HG03060 (cell line): ENCODE measurements at regions not wholly inside any gene's neighbourhood (a gene's known extent, or its start where the extent isn't known, plus 50 kb on each side); places are given as distances from the start of the nearest gene placed in this dataset.
"Not testable (repeated sequence)": the region's sequence is repeated elsewhere in the genome, so short reads cannot be mapped to it uniquely, and the experiment has no call there.

Source experiments
- ATAC-seq: cut with Tn5 transposase; IDR thresholded peaks from one replicate; pipeline ENCODE4 v1.9.1; 2021; ENCODE audit warnings: low read depth, moderate number of reproducible peaks; ENCODE audit not compliant: unreplicated experiment

GRCh38 chr13:90493667-90494066 lies 853.8 kb upstream of the MIR17HG start:
- no peak for ATAC-seq

- not testable (repeated sequence) for ATAC-seq
Measured at GRCh38 chr13:90494849-90495248, 852.6 kb upstream of the MIR17HG start.

DNA sequence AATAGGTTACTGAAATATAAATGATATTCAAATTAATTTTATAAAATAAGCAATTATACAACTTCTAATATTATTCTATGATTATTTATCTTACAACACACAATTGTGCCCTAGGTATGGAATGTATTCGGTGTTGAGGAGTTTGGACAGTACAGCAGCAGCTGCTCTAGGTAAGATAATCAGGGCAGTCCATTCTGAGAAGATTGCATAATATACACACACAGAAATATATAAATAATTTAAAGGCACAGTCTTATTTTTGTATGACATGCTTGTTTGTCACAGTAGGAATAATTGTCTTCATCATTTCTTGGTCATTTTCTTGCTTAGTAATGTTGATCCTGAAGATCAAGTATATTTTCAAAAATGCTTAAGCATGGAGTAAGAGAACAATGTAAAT lies 849.4 kb upstream of the MIR17HG start:
- no peak for ATAC-seq

GRCh38 chr13:90498816-90499215 lies 848.7 kb upstream of the MIR17HG start:
- ATAC-seq: no peak

- no peak for ATAC-seq
Measured at GRCh38 chr13:90500569-90500968, 846.9 kb upstream of the MIR17HG start.

GRCh38 chr13:90502153-90502552 lies 845.3 kb upstream of the MIR17HG start:
- ATAC-seq: no peak

GRCh38 chr13:90502762-90503161 lies 844.7 kb upstream of the MIR17HG start:
- ATAC-seq: no peak

GRCh38 chr13:90510319-90510718 lies 837.2 kb upstream of the MIR17HG start:
- ATAC-seq: no peak

- no peak for ATAC-seq
Measured at GRCh38 chr13:90511903-90512302, 835.6 kb upstream of the MIR17HG start.

GRCh38 chr13:90514712-90515111 lies 832.8 kb upstream of the MIR17HG start:
- ATAC-seq: not testable (repeated sequence)

DNA sequence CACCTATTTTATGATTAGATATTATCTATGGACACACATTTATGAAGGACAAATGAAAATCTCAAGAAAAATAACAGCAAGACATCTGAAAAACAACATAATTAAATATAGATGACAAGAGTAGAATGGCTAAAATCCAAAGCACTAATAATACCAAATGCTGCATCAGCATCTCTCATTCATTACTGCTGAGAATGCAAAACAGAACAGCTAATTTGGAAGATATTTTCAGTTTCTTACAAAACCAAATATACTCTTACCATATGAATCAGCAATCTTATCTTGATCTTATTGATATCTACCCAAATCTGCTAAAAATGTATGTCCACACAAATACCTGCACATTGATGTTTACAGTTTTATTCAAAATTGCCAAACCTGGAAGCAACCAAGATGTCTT lies 829.1 kb upstream of the MIR17HG start:
- ATAC-seq: no peak

- no peak for ATAC-seq
Measured at GRCh38 chr13:90519157-90519556, 828.3 kb upstream of the MIR17HG start.

- ATAC-seq: no peak
Measured at GRCh38 chr13:90526711-90527110, 820.8 kb upstream of the MIR17HG start.

GRCh38 chr13:90531744-90532143 lies 815.7 kb upstream of the MIR17HG start:
- no peak for ATAC-seq

DNA sequence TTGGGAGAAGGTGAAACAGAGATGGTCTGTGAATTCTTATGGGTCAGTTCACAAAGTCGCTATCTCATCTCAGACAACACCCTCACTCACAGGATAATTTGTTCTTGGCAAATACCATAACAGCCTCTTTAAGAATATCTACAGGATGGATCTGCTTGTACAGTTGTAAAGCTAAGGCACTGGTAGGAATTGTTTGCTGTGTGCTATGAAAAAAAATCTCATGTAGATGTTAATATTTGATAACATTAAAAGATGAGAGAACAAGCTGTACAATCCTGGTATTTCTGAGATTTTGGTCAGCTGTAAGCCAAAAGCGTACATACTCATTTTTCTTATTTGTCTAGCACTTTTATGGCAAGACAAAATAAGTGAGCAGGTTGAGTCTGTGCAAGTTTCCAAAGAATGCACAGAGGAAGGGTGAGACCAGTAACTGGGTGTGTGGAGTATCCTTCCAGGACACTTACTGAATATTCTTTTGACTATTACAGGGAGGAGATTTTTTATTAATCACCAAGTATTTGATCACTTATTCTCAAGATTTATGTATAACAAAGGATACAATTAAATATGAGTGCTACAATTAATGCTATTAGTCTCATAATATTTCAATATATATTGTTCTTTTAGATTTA lies 814.5 kb upstream of the MIR17HG start:
- no peak for ATAC-seq

DNA sequence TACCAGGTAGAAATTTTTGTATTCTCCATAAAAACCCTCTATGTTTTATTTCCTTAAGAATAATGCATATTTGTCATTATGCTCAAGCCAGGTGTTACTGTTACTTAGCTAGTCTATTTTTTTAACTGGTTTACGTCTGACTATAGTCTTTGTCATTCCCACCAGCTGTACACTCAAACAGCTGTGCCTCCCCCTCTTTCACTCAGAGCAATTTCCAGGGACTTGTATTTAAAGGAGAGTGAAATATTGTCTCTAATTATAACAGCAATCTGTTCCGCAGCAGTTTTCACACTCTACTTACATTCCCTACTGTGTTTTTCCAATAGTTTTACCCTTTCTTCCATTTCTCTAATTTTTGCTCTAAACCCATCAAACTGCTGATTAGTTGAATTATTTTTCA lies 813.6 kb upstream of the MIR17HG start:
- no peak for ATAC-seq

DNA sequence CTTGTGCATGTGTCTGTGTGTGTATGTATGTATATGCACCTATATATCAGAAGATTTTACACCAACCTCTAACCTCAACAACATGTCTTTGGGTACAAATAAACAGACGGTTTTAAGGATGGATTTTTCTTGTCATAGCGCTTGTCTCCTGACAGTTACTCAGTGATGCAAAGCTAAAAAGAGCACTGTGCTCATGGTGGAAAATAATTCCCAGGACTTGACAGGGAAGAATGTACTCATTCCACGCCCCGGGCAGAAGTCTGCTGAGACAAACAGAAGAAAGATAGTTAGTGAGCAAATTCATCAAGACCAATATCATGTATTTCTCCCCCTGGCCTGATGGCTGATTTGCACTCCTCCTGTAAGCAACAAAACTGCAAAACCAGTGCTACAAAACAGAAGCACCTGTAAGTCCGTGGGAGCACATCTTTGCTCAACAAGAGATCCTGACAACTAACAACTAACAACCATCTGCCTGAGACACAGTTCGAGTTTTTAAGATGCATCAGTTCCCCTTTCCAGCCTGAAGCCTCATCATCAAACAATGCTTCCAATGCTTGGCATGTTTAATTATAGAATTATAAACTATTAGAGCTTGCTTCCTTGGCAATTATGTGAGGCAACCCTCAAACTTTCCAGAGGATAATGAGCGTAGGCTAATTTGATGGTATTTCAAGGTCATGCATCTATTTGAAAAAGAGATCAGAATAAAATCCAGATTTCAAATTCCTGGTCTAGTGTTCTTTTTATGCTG lies 812.7 kb upstream of the MIR17HG start:
- no peak for ATAC-seq

DNA sequence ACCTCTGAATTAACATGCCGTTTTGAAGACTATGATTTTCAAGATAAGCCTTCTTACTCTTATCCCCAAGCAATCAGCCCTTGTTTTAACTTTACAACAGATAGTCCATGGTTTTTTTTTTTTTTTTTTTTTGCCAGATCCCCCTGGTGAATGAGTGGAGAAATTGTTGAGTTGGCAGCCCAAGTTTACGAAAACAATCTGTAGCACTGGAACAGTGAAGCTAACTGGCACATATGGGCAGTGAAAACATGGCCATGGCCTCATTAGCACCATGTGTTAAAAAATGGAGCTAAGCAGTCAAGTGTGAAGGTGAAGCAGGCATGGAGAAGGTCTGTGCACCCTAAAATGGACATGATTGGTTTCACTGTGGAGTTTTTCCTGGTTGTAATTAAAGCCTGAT lies 812.1 kb upstream of the MIR17HG start:
- no peak for ATAC-seq

GRCh38 chr13:90538063-90538462 lies 809.4 kb upstream of the MIR17HG start:
- ATAC-seq: no peak

GRCh38 chr13:90541346-90541745 lies 806.1 kb upstream of the MIR17HG start:
- no peak for ATAC-seq

GRCh38 chr13:90542959-90543505 lies 804.5 kb upstream of the MIR17HG start:
- no peak for ATAC-seq
